ENCODE measurements at regions not wholly inside any gene's neighbourhood (a gene's known extent, or its start where the extent isn't known, plus 50 kb on each side); places are given as distances from the start of the nearest gene placed in this dataset.

- Histone ChIP-seq H3K36me3 (no peaks in the 10 kb centered on the region), H3K9me3 (replicated peaks) (no peaks in the 10 kb centered on the region), H3K4me3 (no peak overlapping the region), H3K27me3 (replicated peaks) (no peaks in the 10 kb centered on the region), H3K27ac (no peak overlapping the region), H3K4me1 (replicated peaks) (peaks cover 10% of the 10 kb centered on the region)
- DNase-seq (ENCODE audit: low read depth in 1 of 2, low spot score in 2 of 2): no peak
Observed at GRCh38 chrX:9235722-9236121, 201.8 kb upstream of the FAM9B start.

- H3K36me3 ChIP-seq: no peaks in the 10 kb centered on the region
- no peak overlapping the region for H3K4me3 ChIP-seq
- no peak overlapping the region for H3K27ac ChIP-seq
- no peak for DNase-seq (ENCODE audit: low read depth in 1 of 2, low spot score in 2 of 2)
- H3K27me3 ChIP-seq (replicated peaks): no peaks in the 10 kb centered on the region
- H3K4me1 ChIP-seq (replicated peaks): no peaks in the 10 kb centered on the region
- H3K9me3 ChIP-seq (replicated peaks): no peaks in the 10 kb centered on the region
Observed at GRCh38 chrX:9240956-9241355, 207.0 kb upstream of the FAM9B start.

GRCh38 chrX:9241427-9241826, 207.5 kb upstream of the FAM9B start:
- Histone ChIP-seq H3K27ac (no peak overlapping the region), H3K9me3 (replicated peaks) (no peaks in the 10 kb centered on the region), H3K4me3 (no peak overlapping the region), H3K36me3 (no peaks in the 10 kb centered on the region), H3K27me3 (replicated peaks) (no peaks in the 10 kb centered on the region), H3K4me1 (replicated peaks) (no peaks in the 10 kb centered on the region)
- DNase-seq (ENCODE audit: low read depth in 1 of 2, low spot score in 2 of 2): no peak

GRCh38 chrX:9249051-9249846, 215.3 kb upstream of the FAM9B start:
- Histone ChIP-seq H3K27me3 (replicated peaks) (no peaks in the 10 kb centered on the region), H3K9me3 (replicated peaks) (no peaks in the 10 kb centered on the region), H3K36me3 (no peaks in the 10 kb centered on the region), H3K27ac (no peak overlapping the region), H3K4me1 (replicated peaks) (no peaks in the 10 kb centered on the region), H3K4me3 (no peak overlapping the region)
- no peak for DNase-seq (ENCODE audit: low read depth in 1 of 2, low spot score in 2 of 2)

GRCh38 chrX:9252182-9252581, 212.7 kb upstream of the TBL1X start:
- H3K9me3 ChIP-seq (replicated peaks): no peaks in the 10 kb centered on the region
- H3K4me3 ChIP-seq: no peak overlapping the region
- no peaks in the 10 kb centered on the region for H3K27me3 ChIP-seq (replicated peaks)
- no peak overlapping the region for H3K27ac ChIP-seq
- DNase-seq (ENCODE audit: low read depth in 1 of 2, low spot score in 2 of 2): no peak
- no peaks in the 10 kb centered on the region for H3K36me3 ChIP-seq
- H3K4me1 ChIP-seq (replicated peaks): no peaks in the 10 kb centered on the region

- H3K9me3 ChIP-seq (replicated peaks): no peaks in the 10 kb centered on the region
- no peaks in the 10 kb centered on the region for H3K36me3 ChIP-seq
- no peaks in the 10 kb centered on the region for H3K27me3 ChIP-seq (replicated peaks)
- H3K4me1 ChIP-seq (replicated peaks): no peaks in the 10 kb centered on the region
- no peak for DNase-seq (ENCODE audit: low read depth in 1 of 2, low spot score in 2 of 2)
- H3K4me3 ChIP-seq: no peak overlapping the region
- H3K27ac ChIP-seq: no peak overlapping the region
Observed at GRCh38 chrX:9253211-9253610, 211.6 kb upstream of the TBL1X start.

- Histone ChIP-seq H3K27me3 (replicated peaks) (no peaks in the 10 kb centered on the region), H3K27ac (no peak overlapping the region), H3K4me3 (no peak overlapping the region), H3K36me3 (no peaks in the 10 kb centered on the region), H3K9me3 (replicated peaks) (no peaks in the 10 kb centered on the region), H3K4me1 (replicated peaks) (no peaks in the 10 kb centered on the region)
- DNase-seq (ENCODE audit: low read depth in 1 of 2, low spot score in 2 of 2): no peak
Observed at GRCh38 chrX:9257718-9258420, 207.0 kb upstream of the TBL1X start.

GRCh38 chrX:9258421-9259104, 206.3 kb upstream of the TBL1X start:
- no peaks in the 10 kb centered on the region for H3K4me1 ChIP-seq (replicated peaks)
- H3K36me3 ChIP-seq: no peaks in the 10 kb centered on the region
- H3K27ac ChIP-seq: no peak overlapping the region
- DNase-seq (ENCODE audit: low read depth in 1 of 2, low spot score in 2 of 2): no peak
- H3K4me3 ChIP-seq: no peak overlapping the region
- H3K27me3 ChIP-seq (replicated peaks): no peaks in the 10 kb centered on the region
- no peaks in the 10 kb centered on the region for H3K9me3 ChIP-seq (replicated peaks)

- Histone ChIP-seq H3K27me3 (replicated peaks) (no peaks in the 10 kb centered on the region), H3K9me3 (replicated peaks) (no peaks in the 10 kb centered on the region), H3K4me3 (no peak overlapping the region), H3K36me3 (no peaks in the 10 kb centered on the region), H3K4me1 (replicated peaks) (no peaks in the 10 kb centered on the region), H3K27ac (no peak overlapping the region)
- DNase-seq (ENCODE audit: low read depth in 1 of 2, low spot score in 2 of 2): no peak
Observed at GRCh38 chrX:9260603-9261002, 204.3 kb upstream of the TBL1X start.

- Histone ChIP-seq H3K27ac (no peak overlapping the region), H3K27me3 (replicated peaks) (no peaks in the 10 kb centered on the region), H3K4me3 (no peak overlapping the region), H3K36me3 (no peaks in the 10 kb centered on the region), H3K9me3 (replicated peaks) (no peaks in the 10 kb centered on the region), H3K4me1 (replicated peaks) (no peaks in the 10 kb centered on the region)
- DNase-seq (ENCODE audit: low read depth in 1 of 2, low spot score in 2 of 2): no peak
Observed at GRCh38 chrX:9267415-9267814, 197.4 kb upstream of the TBL1X start.

GRCh38 chrX:9269134-9269533, 195.7 kb upstream of the TBL1X start:
- H3K36me3 ChIP-seq: no peaks in the 10 kb centered on the region
- H3K4me1 ChIP-seq (replicated peaks): no peaks in the 10 kb centered on the region
- no peak overlapping the region for H3K27ac ChIP-seq

GRCh38 chrX:9271789-9272525, 192.9 kb upstream of the TBL1X start:
- no peaks in the 10 kb centered on the region for H3K9me3 ChIP-seq (replicated peaks)
- no peak overlapping the region for H3K4me3 ChIP-seq
- H3K27ac ChIP-seq: no peak overlapping the region
- H3K36me3 ChIP-seq: no peaks in the 10 kb centered on the region
- no peak for DNase-seq (ENCODE audit: low read depth in 1 of 2, low spot score in 2 of 2)
- H3K4me1 ChIP-seq (replicated peaks): no peaks in the 10 kb centered on the region
- no peaks in the 10 kb centered on the region for H3K27me3 ChIP-seq (replicated peaks)

More at GRCh38 chrX:9269134-9269533, 195.7 kb upstream of the TBL1X start:
- H3K9me3 ChIP-seq (replicated peaks): no peaks in the 10 kb centered on the region
- no peak for DNase-seq (ENCODE audit: low read depth in 1 of 2, low spot score in 2 of 2)
- H3K4me3 ChIP-seq: no peak overlapping the region
- H3K27me3 ChIP-seq (replicated peaks): no peaks in the 10 kb centered on the region

- H3K4me1 ChIP-seq (replicated peaks): no peaks in the 10 kb centered on the region
- no peaks in the 10 kb centered on the region for H3K36me3 ChIP-seq
- no peak overlapping the region for H3K4me3 ChIP-seq
- DNase-seq (ENCODE audit: low read depth in 1 of 2, low spot score in 2 of 2): no peak
- H3K9me3 ChIP-seq (replicated peaks): no peaks in the 10 kb centered on the region
- no peak overlapping the region for H3K27ac ChIP-seq
- H3K27me3 ChIP-seq (replicated peaks): no peaks in the 10 kb centered on the region
Observed at GRCh38 chrX:9273744-9274143, 191.1 kb upstream of the TBL1X start.
